Hematopoietic multipotent progenitor cell treated with erythropoietin and hydrocortisone succinate and interleukin-3 and kit ligand, for 17 days (in vitro differentiated cells): ENCODE measurements at regions not wholly inside any gene's neighbourhood (a gene's known extent, or its start where the extent isn't known, plus 50 kb on each side); places are given as distances from the start of the nearest gene placed in this dataset.
"Not testable (repeated sequence)": the region's sequence is repeated elsewhere in the genome, so short reads cannot be mapped to it uniquely, and the experiment has no call there.

ENCODE experiments used
- DNase-seq: peaks from one replicate; pipeline ENCODE4 v3.0.0-alpha.2; 2015; ENCODE audit warnings: low spot score

- no peak for DNase-seq
Measured at GRCh38 chr13:37995092-37995491, 125.5 kb upstream of the TRPC4 start.

GRCh38 chr13:37986811-37987210, 117.2 kb upstream of the TRPC4 start:
- no peak for DNase-seq

- DNase-seq: no peak
Measured at GRCh38 chr13:37985281-37985680, 115.7 kb upstream of the TRPC4 start.

GRCh38 chr13:37984357-37984756, 114.8 kb upstream of the TRPC4 start:
- no peak for DNase-seq

GRCh38 chr13:37981932-37982331, 112.4 kb upstream of the TRPC4 start:
- DNase-seq: no peak

GRCh38 chr13:37978680-37979079, 109.1 kb upstream of the TRPC4 start:
- no peak for DNase-seq

- no peak for DNase-seq
Measured at GRCh38 chr13:37968555-37968954, 99.0 kb upstream of the TRPC4 start.

- no peak for DNase-seq
Measured at GRCh38 chr13:37966266-37966665, 96.7 kb upstream of the TRPC4 start.

- DNase-seq: peak; percentile 5
Measured at GRCh38 chr13:37960427-37960826, 90.9 kb upstream of the TRPC4 start.

- DNase-seq: peak; percentile 35
Measured at GRCh38 chr13:37959284-37959683, 89.7 kb upstream of the TRPC4 start.

- DNase-seq: no peak
Measured at GRCh38 chr13:37956536-37956935, 87.0 kb upstream of the TRPC4 start.

- not testable (repeated sequence) for DNase-seq
Measured at GRCh38 chr13:37954597-37954996, 85.0 kb upstream of the TRPC4 start.

- no peak for DNase-seq
Measured at GRCh38 chr13:37954191-37954590, 84.6 kb upstream of the TRPC4 start.

- DNase-seq: no peak
Measured at GRCh38 chr13:37953696-37954095, 84.1 kb upstream of the TRPC4 start.

- DNase-seq: no peak
Measured at GRCh38 chr13:37950016-37950415, 80.4 kb upstream of the TRPC4 start.

- no peak for DNase-seq
Measured at GRCh38 chr13:37947419-37948140, 78.0 kb upstream of the TRPC4 start.

- DNase-seq: no peak
Measured at GRCh38 chr13:37945651-37946575, 76.3 kb upstream of the TRPC4 start.

- no peak for DNase-seq
Measured at GRCh38 chr13:37944869-37945442, 75.4 kb upstream of the TRPC4 start.

- DNase-seq: no peak
Measured at GRCh38 chr13:37944081-37944868, 74.7 kb upstream of the TRPC4 start.

- DNase-seq: no peak
Measured at GRCh38 chr13:37942929-37943328, 73.4 kb upstream of the TRPC4 start.

GRCh38 chr13:37934339-37935191, 65.0 kb upstream of the TRPC4 start:
- DNase-seq: no peak
